Panc1 (cell line): ENCODE measurements at regions not wholly inside any gene's neighbourhood (a gene's known extent, or its start where the extent isn't known, plus 50 kb on each side); places are given as distances from the start of the nearest gene placed in this dataset.

Experiments used
- POLR2AphosphoS5 ChIP-seq: IDR thresholded peaks from 2 replicates; pipeline ENCODE4 v1.6.1; 2012; ENCODE audit warnings: mild to moderate bottlenecking, low read depth, low read length, moderate library complexity
- SIN3A ChIP-seq: IDR thresholded peaks from 2 replicates; pipeline ENCODE4 v1.6.1; 2012; ENCODE audit warnings: low read depth, mild to moderate bottlenecking, low read length, moderate library complexity, borderline replicate concordance; ENCODE audit not compliant: insufficient read depth
- TCF7L2 ChIP-seq: IDR thresholded peaks from 2 replicates; pipeline ENCODE4 v1.6.1; 2011; ENCODE audit warnings: mild to moderate bottlenecking, low read depth, low read length, inconsistent platforms
- TF ChIP-seq, protein P1 (sequence below): fragments of 450-650 bp; IDR thresholded peaks from 2 replicates; pipeline ENCODE4 v1.5.1; 2017; ENCODE audit warnings: mild to moderate bottlenecking
- TF ChIP-seq, protein P2 (sequence below), 2 experiments: IDR thresholded peaks; 2 replicates each; pipeline ENCODE4 v1.6.1; 2011 to 2012; ENCODE audit warnings: low read depth in 2 of 2, control low read depth in 1 of 2, low read length in 1 of 2, mild to moderate bottlenecking in 1 of 2, moderate library complexity in 1 of 2; ENCODE audit not compliant: insufficient read depth in 1 of 2

DNA sequence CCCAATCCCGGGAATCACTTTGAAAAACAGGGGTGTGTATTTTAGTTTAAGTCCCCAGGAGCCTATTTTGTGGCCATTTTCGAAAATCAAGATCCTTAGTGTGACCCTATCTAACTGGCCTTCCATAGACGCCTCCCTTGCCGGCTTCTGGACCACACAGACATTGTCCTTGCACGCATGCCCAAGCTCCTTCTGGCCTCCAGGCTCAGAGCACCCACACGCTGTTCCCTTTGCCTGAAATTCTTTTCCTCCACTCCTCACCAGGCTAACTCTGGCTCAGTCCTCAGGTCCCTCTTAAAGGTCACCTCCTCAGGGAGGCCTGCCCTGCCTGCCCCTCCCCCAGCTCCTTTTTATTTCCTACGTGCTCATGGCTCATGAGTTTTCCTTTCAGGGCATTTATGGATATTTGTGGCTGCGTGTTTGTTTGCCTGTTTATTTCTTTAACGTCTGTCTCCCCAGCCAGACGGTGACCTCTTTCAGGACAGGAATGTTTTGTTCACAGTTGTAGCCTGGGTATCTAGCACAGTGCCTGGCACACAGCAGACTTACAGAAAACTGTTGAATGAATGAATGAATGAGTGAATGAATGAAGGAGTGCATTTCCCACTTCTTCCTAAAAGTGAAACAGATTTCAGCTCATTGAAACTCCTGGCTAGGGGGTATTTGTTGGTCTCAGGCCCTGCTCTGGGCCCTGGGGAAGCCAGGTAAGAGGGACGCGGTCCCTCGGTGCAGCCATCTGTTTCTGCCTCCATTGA, 79.1 kb upstream of the IER5L start:
- TF ChIP-seq, protein P1, sequence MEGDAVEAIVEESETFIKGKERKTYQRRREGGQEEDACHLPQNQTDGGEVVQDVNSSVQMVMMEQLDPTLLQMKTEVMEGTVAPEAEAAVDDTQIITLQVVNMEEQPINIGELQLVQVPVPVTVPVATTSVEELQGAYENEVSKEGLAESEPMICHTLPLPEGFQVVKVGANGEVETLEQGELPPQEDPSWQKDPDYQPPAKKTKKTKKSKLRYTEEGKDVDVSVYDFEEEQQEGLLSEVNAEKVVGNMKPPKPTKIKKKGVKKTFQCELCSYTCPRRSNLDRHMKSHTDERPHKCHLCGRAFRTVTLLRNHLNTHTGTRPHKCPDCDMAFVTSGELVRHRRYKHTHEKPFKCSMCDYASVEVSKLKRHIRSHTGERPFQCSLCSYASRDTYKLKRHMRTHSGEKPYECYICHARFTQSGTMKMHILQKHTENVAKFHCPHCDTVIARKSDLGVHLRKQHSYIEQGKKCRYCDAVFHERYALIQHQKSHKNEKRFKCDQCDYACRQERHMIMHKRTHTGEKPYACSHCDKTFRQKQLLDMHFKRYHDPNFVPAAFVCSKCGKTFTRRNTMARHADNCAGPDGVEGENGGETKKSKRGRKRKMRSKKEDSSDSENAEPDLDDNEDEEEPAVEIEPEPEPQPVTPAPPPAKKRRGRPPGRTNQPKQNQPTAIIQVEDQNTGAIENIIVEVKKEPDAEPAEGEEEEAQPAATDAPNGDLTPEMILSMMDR: no peak
- no peak for TF ChIP-seq POLR2AphosphoS5
- TF ChIP-seq, protein P2, sequence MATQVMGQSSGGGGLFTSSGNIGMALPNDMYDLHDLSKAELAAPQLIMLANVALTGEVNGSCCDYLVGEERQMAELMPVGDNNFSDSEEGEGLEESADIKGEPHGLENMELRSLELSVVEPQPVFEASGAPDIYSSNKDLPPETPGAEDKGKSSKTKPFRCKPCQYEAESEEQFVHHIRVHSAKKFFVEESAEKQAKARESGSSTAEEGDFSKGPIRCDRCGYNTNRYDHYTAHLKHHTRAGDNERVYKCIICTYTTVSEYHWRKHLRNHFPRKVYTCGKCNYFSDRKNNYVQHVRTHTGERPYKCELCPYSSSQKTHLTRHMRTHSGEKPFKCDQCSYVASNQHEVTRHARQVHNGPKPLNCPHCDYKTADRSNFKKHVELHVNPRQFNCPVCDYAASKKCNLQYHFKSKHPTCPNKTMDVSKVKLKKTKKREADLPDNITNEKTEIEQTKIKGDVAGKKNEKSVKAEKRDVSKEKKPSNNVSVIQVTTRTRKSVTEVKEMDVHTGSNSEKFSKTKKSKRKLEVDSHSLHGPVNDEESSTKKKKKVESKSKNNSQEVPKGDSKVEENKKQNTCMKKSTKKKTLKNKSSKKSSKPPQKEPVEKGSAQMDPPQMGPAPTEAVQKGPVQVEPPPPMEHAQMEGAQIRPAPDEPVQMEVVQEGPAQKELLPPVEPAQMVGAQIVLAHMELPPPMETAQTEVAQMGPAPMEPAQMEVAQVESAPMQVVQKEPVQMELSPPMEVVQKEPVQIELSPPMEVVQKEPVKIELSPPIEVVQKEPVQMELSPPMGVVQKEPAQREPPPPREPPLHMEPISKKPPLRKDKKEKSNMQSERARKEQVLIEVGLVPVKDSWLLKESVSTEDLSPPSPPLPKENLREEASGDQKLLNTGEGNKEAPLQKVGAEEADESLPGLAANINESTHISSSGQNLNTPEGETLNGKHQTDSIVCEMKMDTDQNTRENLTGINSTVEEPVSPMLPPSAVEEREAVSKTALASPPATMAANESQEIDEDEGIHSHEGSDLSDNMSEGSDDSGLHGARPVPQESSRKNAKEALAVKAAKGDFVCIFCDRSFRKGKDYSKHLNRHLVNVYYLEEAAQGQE (IDR thresholded peaks at IDR 0.05; ENCODE audit: insufficient read depth in 1 of 2, low read depth in 2 of 2, low read length in 1 of 2): no peak
- TF ChIP-seq SIN3A: no peak
- no peak for TF ChIP-seq TCF7L2
